Activated CD8-positive, alpha-beta T cell treated with anti-CD3 and anti-CD28 coated beads for 36 hours (primary cell): ENCODE measurements at regions not wholly inside any gene's neighbourhood (a gene's known extent, or its start where the extent isn't known, plus 50 kb on each side); places are given as distances from the start of the nearest gene placed in this dataset.

ENCODE experiments used
- ATAC-seq: fragments of 200-7000 bp; cut with Tn5 transposase; one replicate; pipeline ENCODE4 v1.10.0; 2021; ENCODE audit warnings: mild to moderate bottlenecking, moderate library complexity
- CTCF ChIA-PET: fragments of 350-600 bp; sonication (Branson Sonifier 250); formaldehyde crosslinking; loops from one replicate; lab custom pipeline; 2021; ENCODE audit warnings: antibody characterized with exemption; lab: Charles Lee
- POLR2A ChIA-PET: fragments of 350-600 bp; sonication (Branson Sonifier 250); formaldehyde crosslinking; loops from one replicate; lab custom pipeline; 2021; ENCODE audit warnings: antibody characterized with exemption; lab: Charles Lee
- DNase-seq: peaks from one replicate; pipeline ENCODE4 v3.0.0-alpha.2; 2020
- H3K27ac Mint-ChIP-seq: one replicate; pipeline ENCODE4 v1.8.0; 2021; ENCODE audit warnings: mild to moderate bottlenecking, mixed read lengths
- H3K27me3 Mint-ChIP-seq: one replicate; pipeline ENCODE4 v1.8.0; 2021; ENCODE audit warnings: mixed read lengths
- H3K36me3 Mint-ChIP-seq: one replicate; pipeline ENCODE4 v1.8.0; 2021; ENCODE audit warnings: low read depth, mixed read lengths
- H3K4me1 Mint-ChIP-seq: one replicate; pipeline ENCODE4 v1.8.0; 2021; ENCODE audit warnings: low read depth, mixed read lengths
- H3K4me3 Mint-ChIP-seq: one replicate; pipeline ENCODE4 v1.8.0; 2021; ENCODE audit warnings: mild to moderate bottlenecking, moderate library complexity, mixed read lengths
- H3K9me3 Mint-ChIP-seq: one replicate; pipeline ENCODE4 v1.8.0; 2021; ENCODE audit warnings: mixed read lengths
- CTCF ChIP-seq: fragments of 200-600 bp; IDR thresholded peaks from one replicate; pipeline ENCODE4 v1.8.0; 2022; ENCODE audit warnings: antibody characterized with exemption, mild to moderate bottlenecking
- intact Hi-C: fragments of 100-400 bp; cut with micrococcal nuclease; formaldehyde crosslinking; loops from one replicate; pipeline ENCODE4 v1.10.0; 2022

GRCh38 chrX:40343319-40343718 is 237.5 kb upstream of the ATP6AP2 start:
- peaks cover 2% of the 10 kb centered on the region for H3K27me3 Mint-ChIP-seq
- H3K27ac Mint-ChIP-seq = no peak overlapping the region
- DNase-seq (no peak), ATAC-seq (no peak)
- intact Hi-C loops = no loop called here
- TF ChIP-seq CTCF = no peak
- POLR2A ChIA-PET = no interaction called here
- CTCF ChIA-PET = no interaction called here
- no peaks in the 10 kb centered on the region for H3K4me1 Mint-ChIP-seq
- H3K4me3 Mint-ChIP-seq = no peak overlapping the region
- no peaks in the 10 kb centered on the region for H3K9me3 Mint-ChIP-seq
- no peaks in the 10 kb centered on the region for H3K36me3 Mint-ChIP-seq

- H3K9me3 Mint-ChIP-seq = no peaks in the 10 kb centered on the region
- no peak for DNase-seq
- ChIA-PET POLR2A (no interaction called here), CTCF (no interaction called here)
- H3K4me3 Mint-ChIP-seq = no peak overlapping the region
- H3K36me3 Mint-ChIP-seq = no peaks in the 10 kb centered on the region
- H3K27me3 Mint-ChIP-seq = no peaks in the 10 kb centered on the region
- H3K27ac Mint-ChIP-seq = no peak overlapping the region
- intact Hi-C loops = no loop called here
- no peak for ATAC-seq
- H3K4me1 Mint-ChIP-seq = no peaks in the 10 kb centered on the region
- no peak for TF ChIP-seq CTCF
Measured at GRCh38 chrX:40340116-40340515, 240.7 kb upstream of the ATP6AP2 start.

DNA sequence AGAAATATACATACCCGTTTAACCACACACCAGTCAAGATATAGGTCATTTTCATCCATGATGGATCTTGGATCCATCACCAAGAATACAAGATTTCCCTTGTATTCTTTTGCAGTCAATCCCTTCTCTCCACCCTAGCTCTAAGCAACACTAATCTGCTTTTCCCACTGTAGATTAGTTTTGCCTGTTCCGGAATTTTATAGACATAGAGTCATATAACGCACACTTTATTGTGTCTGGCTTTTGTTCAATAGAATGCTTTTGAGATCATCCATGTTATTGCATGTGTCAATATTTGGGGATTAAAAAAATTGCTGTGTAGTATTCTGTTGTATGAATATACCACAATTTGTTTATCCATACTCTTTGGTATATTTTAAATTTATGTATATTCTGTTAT is 235.6 kb upstream of the BCOR start:
- H3K9me3 Mint-ChIP-seq = no peaks in the 10 kb centered on the region

GRCh38 chrX:40331762-40332161 is 234.0 kb upstream of the BCOR start:
- Mint-ChIP-seq H3K27ac (no peak overlapping the region), H3K9me3 (no peaks in the 10 kb centered on the region), H3K36me3 (no peaks in the 10 kb centered on the region), H3K27me3 (no peaks in the 10 kb centered on the region), H3K4me3 (no peak overlapping the region), H3K4me1 (peaks cover 3% of the 10 kb centered on the region)
- ATAC-seq (no peak), DNase-seq (no peak)
- ChIA-PET POLR2A (no interaction called here), CTCF (no interaction called here)
- intact Hi-C loops = no loop called here
- no peak for TF ChIP-seq CTCF

More for the DNA sequence above, 235.6 kb upstream of the BCOR start:
- intact Hi-C loops = no loop called here
- DNase-seq = no peak
- Mint-ChIP-seq H3K4me3 (no peak overlapping the region), H3K27ac (no peak overlapping the region), H3K36me3 (no peaks in the 10 kb centered on the region), H3K4me1 (peaks cover 3% of the 10 kb centered on the region), H3K27me3 (no peaks in the 10 kb centered on the region)
- TF ChIP-seq CTCF = no peak
- POLR2A ChIA-PET = no interaction called here
- ATAC-seq = no peak
- CTCF ChIA-PET = no interaction called here

DNA sequence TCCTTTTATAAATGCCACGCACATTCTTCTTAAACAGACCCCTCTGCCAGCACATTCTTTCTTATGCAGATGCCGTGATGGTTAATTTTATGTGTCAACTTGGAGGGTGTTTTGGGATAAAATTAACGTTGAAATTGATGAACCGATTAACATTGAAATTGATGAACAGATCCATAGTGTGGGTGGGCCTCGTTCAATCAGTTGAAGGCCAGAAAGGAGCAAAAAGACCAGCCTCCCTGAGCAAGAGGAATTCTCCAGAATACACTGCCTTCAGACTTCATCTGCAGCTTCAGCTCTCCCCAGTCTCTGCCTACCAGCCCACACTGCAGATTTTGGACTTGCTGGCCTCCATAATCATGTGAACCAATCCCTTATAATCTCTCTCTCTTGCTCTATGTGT is 233.6 kb upstream of the BCOR start:
- Mint-ChIP-seq H3K4me3 (no peak overlapping the region), H3K27ac (no peak overlapping the region), H3K36me3 (no peaks in the 10 kb centered on the region), H3K27me3 (no peaks in the 10 kb centered on the region), H3K4me1 (peaks cover 3% of the 10 kb centered on the region), H3K9me3 (no peaks in the 10 kb centered on the region)
- ATAC-seq = no peak
- ChIA-PET CTCF (no interaction called here), POLR2A (no interaction called here)
- no peak for TF ChIP-seq CTCF
- DNase-seq = no peak
- intact Hi-C loops = no loop called here
